PC-9 (cell line): ENCODE measurements at regions not wholly inside any gene's neighbourhood (a gene's known extent, or its start where the extent isn't known, plus 50 kb on each side); places are given as distances from the start of the nearest gene placed in this dataset.

Experiments
- EZH2 ChIP-seq: fragments of 200-600 bp; sonication (generic); IDR thresholded peaks from 2 replicates; pipeline ENCODE4 v1.8.0; 2017; ENCODE audit warnings: antibody characterized with exemption, low read depth
- TF ChIP-seq, protein P1 (sequence below): fragments of 200-600 bp; sonication (generic); conservative IDR thresholded peaks from 2 replicates; pipeline ENCODE4 v1.6.1; 2017; ENCODE audit warnings: mixed run types, antibody characterized with exemption, mild to moderate bottlenecking, moderate library complexity

DNA sequence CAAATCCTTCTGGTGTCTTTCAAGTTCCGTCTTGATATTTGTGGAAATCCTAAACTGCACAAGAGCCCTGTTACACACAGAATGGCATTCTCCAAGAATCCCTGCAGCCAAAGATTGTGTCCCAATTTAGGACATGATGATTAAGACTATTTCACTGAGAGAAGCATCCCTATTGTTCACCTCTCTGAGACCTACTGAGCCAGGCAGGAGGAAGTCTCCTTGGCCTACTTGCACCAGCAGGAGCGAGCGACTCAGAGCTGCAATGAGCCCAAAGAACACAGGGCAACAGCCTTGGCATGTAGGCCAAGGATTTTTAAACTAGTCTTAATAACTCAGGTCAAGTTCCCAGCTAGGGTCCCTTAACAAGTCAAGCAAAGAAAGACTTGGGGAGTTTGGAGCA lies 79.4 kb upstream of the RUNX1 start:
- TF ChIP-seq, protein P1, sequence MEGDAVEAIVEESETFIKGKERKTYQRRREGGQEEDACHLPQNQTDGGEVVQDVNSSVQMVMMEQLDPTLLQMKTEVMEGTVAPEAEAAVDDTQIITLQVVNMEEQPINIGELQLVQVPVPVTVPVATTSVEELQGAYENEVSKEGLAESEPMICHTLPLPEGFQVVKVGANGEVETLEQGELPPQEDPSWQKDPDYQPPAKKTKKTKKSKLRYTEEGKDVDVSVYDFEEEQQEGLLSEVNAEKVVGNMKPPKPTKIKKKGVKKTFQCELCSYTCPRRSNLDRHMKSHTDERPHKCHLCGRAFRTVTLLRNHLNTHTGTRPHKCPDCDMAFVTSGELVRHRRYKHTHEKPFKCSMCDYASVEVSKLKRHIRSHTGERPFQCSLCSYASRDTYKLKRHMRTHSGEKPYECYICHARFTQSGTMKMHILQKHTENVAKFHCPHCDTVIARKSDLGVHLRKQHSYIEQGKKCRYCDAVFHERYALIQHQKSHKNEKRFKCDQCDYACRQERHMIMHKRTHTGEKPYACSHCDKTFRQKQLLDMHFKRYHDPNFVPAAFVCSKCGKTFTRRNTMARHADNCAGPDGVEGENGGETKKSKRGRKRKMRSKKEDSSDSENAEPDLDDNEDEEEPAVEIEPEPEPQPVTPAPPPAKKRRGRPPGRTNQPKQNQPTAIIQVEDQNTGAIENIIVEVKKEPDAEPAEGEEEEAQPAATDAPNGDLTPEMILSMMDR: no peak
- TF ChIP-seq EZH2: no peak
